ENCODE measurements at regions not wholly inside any gene's neighbourhood (a gene's known extent, or its start where the extent isn't known, plus 50 kb on each side); places are given as distances from the start of the nearest gene placed in this dataset.

GRCh38 chr10:33897291-33897752, 562.9 kb upstream of the NRP1 start (continued):
- TF ChIP-seq NRF1 (IDR thresholded peaks at IDR 0.05; ENCODE audit: low read depth, low read length): no peak
- no peak for TF ChIP-seq ATF2 (IDR thresholded peaks at IDR 0.05; ENCODE audit: low read length)

All from H1 (cell line).